VCaP (cell line): ENCODE measurements at regions not wholly inside any gene's neighbourhood (a gene's known extent, or its start where the extent isn't known, plus 50 kb on each side); places are given as distances from the start of the nearest gene placed in this dataset.

Source experiments
- H3K27ac ChIP-seq: fragments of 450-650 bp; 2 replicates; pipeline ENCODE4 v1.5.1; 2017
- CTCF ChIP-seq: fragments of 450-650 bp; conservative IDR thresholded peaks from 2 replicates; pipeline ENCODE4 v1.5.1; 2017; ENCODE audit warnings: mild to moderate bottlenecking, moderate library complexity

GRCh38 chr5:72693546-72694205 lies 122.8 kb upstream of the TNPO1 start:
- H3K27ac ChIP-seq = no peak overlapping the region
- TF ChIP-seq CTCF = no peak

- H3K27ac ChIP-seq = no peak overlapping the region
- no peak for TF ChIP-seq CTCF
Measured at GRCh38 chr5:72692651-72693442, 123.6 kb upstream of the TNPO1 start.

- no peak for TF ChIP-seq CTCF
- H3K27ac ChIP-seq = no peak overlapping the region
Measured at GRCh38 chr5:72692231-72692637, 124.2 kb upstream of the TNPO1 start.

GRCh38 chr5:72691751-72692150 lies 124.7 kb upstream of the TNPO1 start:
- H3K27ac ChIP-seq = no peak overlapping the region
- no peak for TF ChIP-seq CTCF

- H3K27ac ChIP-seq = no peak overlapping the region
- TF ChIP-seq CTCF = no peak
Measured at GRCh38 chr5:72688916-72689315, 127.5 kb upstream of the TNPO1 start.

GRCh38 chr5:72687288-72687687 lies 129.2 kb upstream of the TNPO1 start:
- TF ChIP-seq CTCF = no peak
- no peak overlapping the region for H3K27ac ChIP-seq

GRCh38 chr5:72682561-72682960 lies 133.9 kb upstream of the TNPO1 start:
- TF ChIP-seq CTCF = no peak
- no peak overlapping the region for H3K27ac ChIP-seq
